A673 (cell line): ENCODE measurements at regions not wholly inside any gene's neighbourhood (a gene's known extent, or its start where the extent isn't known, plus 50 kb on each side); places are given as distances from the start of the nearest gene placed in this dataset.

Experiments used
- BruUV-seq: library from RNA; stranded (reverse); fragments of 400-500 nt; replicated peaks from 2 replicates; lab custom pipeline; 2021; lab: Mats Ljungman, UMichigan
- CTCF ChIA-PET: fragments of 300-600 bp; sonication (Branson Sonifier 250); formaldehyde crosslinking; loops from one replicate; lab custom pipeline; 2022; ENCODE audit warnings: antibody characterized with exemption; lab: Charles Lee
- POLR2A ChIA-PET: fragments of 300-600 bp; sonication (Branson Sonifier 250); formaldehyde crosslinking; loops from one replicate; lab custom pipeline; 2022; ENCODE audit warnings: antibody characterized with exemption; ENCODE audit not compliant: low non-redundant PET; lab: Charles Lee
- DNase-seq: peaks from one replicate; pipeline ENCODE4 v3.0.0-alpha.2; 2015; ENCODE audit warnings: low spot score
- H3K27ac ChIP-seq: fragments of 200-600 bp; sonication (generic); 2 replicates; pipeline ENCODE4 v1.5.1; 2016; ENCODE audit warnings: mixed run types, low read depth, mild to moderate bottlenecking, mixed read lengths, antibody characterized with exemption, low read length; ENCODE audit not compliant: poor library complexity, severe bottlenecking
- H3K27me3 ChIP-seq: fragments of 200-600 bp; sonication (generic); replicated peaks from 2 replicates; pipeline ENCODE4 v1.6.1; 2017; ENCODE audit warnings: mixed run types, low read depth, mild to moderate bottlenecking, mixed read lengths, antibody characterized with exemption, low read length; ENCODE audit not compliant: insufficient read depth, poor library complexity
- H3K36me3 ChIP-seq: fragments of 200-600 bp; sonication (generic); 2 replicates; pipeline ENCODE4 v1.6.1; 2016; ENCODE audit warnings: mixed run types, mild to moderate bottlenecking, mixed read lengths, antibody characterized with exemption, low read length; ENCODE audit not compliant: insufficient read depth, poor library complexity, severe bottlenecking
- H3K4me1 ChIP-seq: fragments of 200-600 bp; sonication (generic); 2 replicates; pipeline ENCODE4 v1.6.1; 2017; ENCODE audit warnings: mixed run types, mild to moderate bottlenecking, mixed read lengths, antibody characterized with exemption, low read length; ENCODE audit not compliant: insufficient read depth, poor library complexity, severe bottlenecking
- H3K4me3 ChIP-seq: fragments of 200-600 bp; sonication (generic); 2 replicates; pipeline ENCODE4 v1.5.1; 2016; ENCODE audit warnings: low read depth, mixed run types, mild to moderate bottlenecking, mixed read lengths, low read length; ENCODE audit not compliant: poor library complexity, severe bottlenecking
- H3K9me3 ChIP-seq: fragments of 200-600 bp; sonication (generic); 2 replicates; pipeline ENCODE4 v1.6.1; 2016; ENCODE audit warnings: mixed run types, low read depth, mild to moderate bottlenecking, mixed read lengths, antibody characterized with exemption, low read length; ENCODE audit not compliant: poor library complexity, severe bottlenecking
- EZH2 ChIP-seq: fragments of 200-600 bp; sonication (generic); IDR thresholded peaks from 2 replicates; pipeline ENCODE4 v1.6.1; 2017; ENCODE audit warnings: borderline replicate concordance, low read depth, mild to moderate bottlenecking, mixed read lengths, antibody characterized with exemption, low read length; ENCODE audit not compliant: poor library complexity, severe bottlenecking
- intact Hi-C: fragments of 100-400 bp; cut with micrococcal nuclease; formaldehyde crosslinking; loops from one replicate; pipeline ENCODE4 v1.10.0; 2022; ENCODE audit not compliant: unreplicated experiment
- TF ChIP-seq, protein P1 (sequence below): fragments of 300-800, 200-600 bp; sonication (generic); conservative IDR thresholded peaks from 2 replicates; pipeline ENCODE4 v1.5.1; 2017; ENCODE audit warnings: low read depth, mild to moderate bottlenecking, antibody characterized with exemption, low read length, moderate library complexity, mixed read lengths

DNA sequence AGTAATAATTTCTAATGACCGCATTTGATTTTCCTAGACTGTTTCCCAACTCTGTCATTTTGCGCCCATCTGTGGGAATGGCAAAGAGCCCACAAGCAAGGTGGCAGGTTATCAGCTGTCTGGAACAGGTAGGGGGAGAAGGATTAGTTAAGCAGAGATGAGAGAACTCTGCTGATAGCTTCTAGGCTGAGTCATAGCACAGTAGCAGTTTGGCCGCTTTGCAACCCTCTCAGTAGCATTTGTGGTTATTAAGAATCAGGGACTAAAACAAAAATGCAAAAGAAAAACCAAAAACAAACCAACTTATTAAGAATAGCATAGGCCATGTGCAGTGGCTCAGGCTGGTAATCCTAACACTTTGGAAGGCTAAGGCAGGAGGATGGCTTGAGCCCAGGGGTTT, 602.7 kb upstream of the SORCS1 start:
- H3K36me3 ChIP-seq: no peaks in the 10 kb centered on the region
- no peak for DNase-seq
- no peaks in the 10 kb centered on the region for H3K4me1 ChIP-seq
- TF ChIP-seq, protein P1, sequence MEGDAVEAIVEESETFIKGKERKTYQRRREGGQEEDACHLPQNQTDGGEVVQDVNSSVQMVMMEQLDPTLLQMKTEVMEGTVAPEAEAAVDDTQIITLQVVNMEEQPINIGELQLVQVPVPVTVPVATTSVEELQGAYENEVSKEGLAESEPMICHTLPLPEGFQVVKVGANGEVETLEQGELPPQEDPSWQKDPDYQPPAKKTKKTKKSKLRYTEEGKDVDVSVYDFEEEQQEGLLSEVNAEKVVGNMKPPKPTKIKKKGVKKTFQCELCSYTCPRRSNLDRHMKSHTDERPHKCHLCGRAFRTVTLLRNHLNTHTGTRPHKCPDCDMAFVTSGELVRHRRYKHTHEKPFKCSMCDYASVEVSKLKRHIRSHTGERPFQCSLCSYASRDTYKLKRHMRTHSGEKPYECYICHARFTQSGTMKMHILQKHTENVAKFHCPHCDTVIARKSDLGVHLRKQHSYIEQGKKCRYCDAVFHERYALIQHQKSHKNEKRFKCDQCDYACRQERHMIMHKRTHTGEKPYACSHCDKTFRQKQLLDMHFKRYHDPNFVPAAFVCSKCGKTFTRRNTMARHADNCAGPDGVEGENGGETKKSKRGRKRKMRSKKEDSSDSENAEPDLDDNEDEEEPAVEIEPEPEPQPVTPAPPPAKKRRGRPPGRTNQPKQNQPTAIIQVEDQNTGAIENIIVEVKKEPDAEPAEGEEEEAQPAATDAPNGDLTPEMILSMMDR: no peak
- TF ChIP-seq EZH2: no peak
- no peak overlapping the region for H3K4me3 ChIP-seq
- H3K27ac ChIP-seq: no peak overlapping the region
- intact Hi-C loops: no loop called here
- no TSS peak for BruUV-seq
- no peaks in the 10 kb centered on the region for H3K27me3 ChIP-seq
- ChIA-PET CTCF (no interaction called here), POLR2A (no interaction called here)
- no peaks in the 10 kb centered on the region for H3K9me3 ChIP-seq

DNA sequence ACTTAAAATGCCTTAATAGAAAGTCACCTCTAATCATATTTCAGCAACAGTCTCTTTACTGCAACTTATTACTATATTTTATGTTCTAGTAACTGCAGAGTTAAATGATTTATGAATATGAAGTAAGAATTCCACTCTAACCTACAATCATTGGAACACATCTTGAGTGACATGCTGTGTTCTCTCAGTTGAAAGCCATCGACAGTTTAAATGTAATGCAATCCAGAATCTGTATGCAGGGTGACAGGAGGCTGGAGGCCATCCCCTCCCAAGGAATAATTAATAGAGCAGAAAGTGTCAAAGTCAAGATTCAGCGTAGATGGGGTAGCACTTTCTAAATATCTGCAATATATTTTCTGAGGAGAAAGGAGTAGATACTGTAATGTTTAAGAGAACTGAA, 590.3 kb upstream of the SORCS1 start:
- no peaks in the 10 kb centered on the region for H3K27me3 ChIP-seq
- BruUV-seq: no TSS peak
- no peak for TF ChIP-seq EZH2
- TF ChIP-seq, protein P1: no peak
- DNase-seq: no peak
- H3K27ac ChIP-seq: no peak overlapping the region
- H3K4me1 ChIP-seq: no peaks in the 10 kb centered on the region
- H3K36me3 ChIP-seq: no peaks in the 10 kb centered on the region
- CTCF ChIA-PET: no interaction called here
- POLR2A ChIA-PET: no interaction called here
- intact Hi-C loops: no loop called here
- no peak overlapping the region for H3K4me3 ChIP-seq
- no peaks in the 10 kb centered on the region for H3K9me3 ChIP-seq

DNA sequence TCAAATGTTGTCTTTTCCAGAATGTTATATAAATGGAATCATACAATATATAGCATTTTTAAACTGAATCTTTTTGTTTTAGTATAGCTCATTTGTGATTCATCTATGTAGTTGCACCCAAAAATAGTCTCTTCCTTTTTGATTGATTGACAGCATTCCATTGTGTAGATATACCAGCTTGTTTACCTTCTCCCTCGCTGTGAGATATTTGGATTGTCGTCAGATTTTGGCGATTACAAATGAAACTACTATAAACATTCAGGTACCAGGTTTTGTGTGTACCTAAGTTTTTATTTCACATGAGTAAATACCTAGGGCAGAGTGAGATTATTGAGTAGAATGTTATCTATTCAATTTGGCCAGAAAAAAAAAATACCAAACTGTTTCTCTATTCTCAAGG, 584.7 kb upstream of the SORCS1 start:
- POLR2A ChIA-PET: no interaction called here
- H3K27ac ChIP-seq: no peak overlapping the region
- TF ChIP-seq, protein P1: no peak
- no peak for TF ChIP-seq EZH2
- no peak for DNase-seq
- CTCF ChIA-PET: no interaction called here
- BruUV-seq: no TSS peak
- no peaks in the 10 kb centered on the region for H3K27me3 ChIP-seq
- no peaks in the 10 kb centered on the region for H3K4me1 ChIP-seq
- intact Hi-C loops: no loop called here
- H3K9me3 ChIP-seq: no peaks in the 10 kb centered on the region
- no peak overlapping the region for H3K4me3 ChIP-seq
- no peaks in the 10 kb centered on the region for H3K36me3 ChIP-seq
